ENCODE measurements at regions not wholly inside any gene's neighbourhood (a gene's known extent, or its start where the extent isn't known, plus 50 kb on each side); places are given as distances from the start of the nearest gene placed in this dataset.

DNA sequence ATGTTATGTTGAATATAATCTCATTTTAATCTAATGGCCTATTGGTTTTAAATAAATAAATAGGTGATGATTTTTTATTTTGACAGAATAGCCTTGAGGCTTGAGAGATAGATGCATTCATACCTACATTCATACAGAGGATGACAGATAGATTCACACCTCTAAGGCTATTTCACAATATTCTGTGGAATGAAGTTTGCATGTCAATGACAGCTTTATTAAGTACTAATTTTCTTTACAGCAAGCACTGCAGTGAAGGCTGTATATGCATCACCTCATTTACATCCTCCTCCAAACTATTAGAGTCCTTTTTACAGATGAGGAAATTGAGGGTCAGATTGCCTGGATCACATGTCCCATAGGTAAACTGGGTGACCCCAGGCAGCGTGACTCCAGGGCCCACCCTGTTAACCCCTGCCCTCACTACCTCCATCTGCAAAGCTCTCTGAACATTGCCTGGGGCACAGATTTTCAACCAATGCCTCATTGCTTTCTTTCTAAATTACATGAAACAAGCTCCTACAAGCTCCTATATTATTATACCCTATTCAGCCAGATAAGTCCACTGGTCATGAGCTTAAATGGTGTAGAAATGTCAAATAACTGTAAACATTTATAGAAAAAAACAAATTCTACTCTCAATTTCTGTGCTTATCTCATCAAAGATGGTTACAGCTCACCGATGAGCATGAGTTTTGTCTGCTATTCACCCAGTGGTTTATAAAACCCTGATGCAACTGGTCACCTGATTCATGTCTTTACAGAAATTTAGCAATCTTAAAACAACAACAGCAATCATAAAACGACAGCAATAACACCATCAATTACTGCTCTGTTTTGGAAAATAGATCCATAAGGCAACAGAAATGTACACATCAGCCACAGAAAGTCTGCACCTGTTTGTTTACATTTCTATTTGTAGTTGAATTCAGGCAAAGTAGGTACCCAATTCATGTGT is 338.0 kb downstream of the NSG2 start:
- TF ChIP-seq, protein P1, sequence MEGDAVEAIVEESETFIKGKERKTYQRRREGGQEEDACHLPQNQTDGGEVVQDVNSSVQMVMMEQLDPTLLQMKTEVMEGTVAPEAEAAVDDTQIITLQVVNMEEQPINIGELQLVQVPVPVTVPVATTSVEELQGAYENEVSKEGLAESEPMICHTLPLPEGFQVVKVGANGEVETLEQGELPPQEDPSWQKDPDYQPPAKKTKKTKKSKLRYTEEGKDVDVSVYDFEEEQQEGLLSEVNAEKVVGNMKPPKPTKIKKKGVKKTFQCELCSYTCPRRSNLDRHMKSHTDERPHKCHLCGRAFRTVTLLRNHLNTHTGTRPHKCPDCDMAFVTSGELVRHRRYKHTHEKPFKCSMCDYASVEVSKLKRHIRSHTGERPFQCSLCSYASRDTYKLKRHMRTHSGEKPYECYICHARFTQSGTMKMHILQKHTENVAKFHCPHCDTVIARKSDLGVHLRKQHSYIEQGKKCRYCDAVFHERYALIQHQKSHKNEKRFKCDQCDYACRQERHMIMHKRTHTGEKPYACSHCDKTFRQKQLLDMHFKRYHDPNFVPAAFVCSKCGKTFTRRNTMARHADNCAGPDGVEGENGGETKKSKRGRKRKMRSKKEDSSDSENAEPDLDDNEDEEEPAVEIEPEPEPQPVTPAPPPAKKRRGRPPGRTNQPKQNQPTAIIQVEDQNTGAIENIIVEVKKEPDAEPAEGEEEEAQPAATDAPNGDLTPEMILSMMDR (IDR thresholded peaks at IDR 0.05), result no peak

DNA sequence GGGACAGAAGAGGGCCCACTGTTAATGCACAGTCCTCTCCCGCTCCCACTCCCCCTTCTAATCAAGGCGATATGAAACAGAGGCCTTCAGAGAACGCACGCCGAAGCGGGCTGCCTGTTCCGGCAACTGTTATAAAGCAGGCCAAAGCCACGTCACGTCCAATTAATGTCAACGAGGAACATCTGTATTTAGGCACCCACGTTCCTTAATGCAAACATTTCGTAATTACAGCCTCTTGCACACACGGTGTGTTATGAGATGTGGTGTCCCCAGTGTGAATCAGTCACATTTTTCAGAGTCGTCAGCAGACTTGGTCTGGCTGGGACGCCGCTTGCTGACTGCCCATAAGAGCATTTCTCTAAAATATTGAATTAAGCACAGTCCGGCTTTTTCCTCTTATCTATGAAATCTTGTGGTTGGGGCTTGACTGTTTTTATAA is 339.0 kb downstream of the NSG2 start:
- TF ChIP-seq, protein P1 (IDR thresholded peaks at IDR 0.05), result no peak

DNA sequence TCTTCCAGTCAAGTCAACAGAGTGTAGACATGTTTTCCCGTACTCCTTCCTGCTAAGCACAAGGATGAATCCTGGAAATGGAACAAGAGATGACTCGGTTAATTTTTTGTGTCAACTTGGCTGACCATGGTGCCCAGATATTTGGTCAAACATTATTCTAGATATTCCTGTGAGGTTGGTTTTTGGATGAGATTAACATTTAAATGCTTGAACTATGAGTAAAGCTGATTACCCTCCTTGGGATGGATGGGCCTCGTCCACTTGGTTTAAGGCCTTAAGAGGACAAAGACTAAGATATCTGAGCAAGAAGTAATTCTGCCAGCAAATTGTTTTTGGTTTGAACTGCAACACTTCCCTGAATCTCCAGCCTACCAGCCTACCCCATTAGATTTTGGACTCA is 338.1 kb upstream of the MSX2 start:
- TF ChIP-seq, protein P1 (IDR thresholded peaks at IDR 0.05), result no peak

DNA sequence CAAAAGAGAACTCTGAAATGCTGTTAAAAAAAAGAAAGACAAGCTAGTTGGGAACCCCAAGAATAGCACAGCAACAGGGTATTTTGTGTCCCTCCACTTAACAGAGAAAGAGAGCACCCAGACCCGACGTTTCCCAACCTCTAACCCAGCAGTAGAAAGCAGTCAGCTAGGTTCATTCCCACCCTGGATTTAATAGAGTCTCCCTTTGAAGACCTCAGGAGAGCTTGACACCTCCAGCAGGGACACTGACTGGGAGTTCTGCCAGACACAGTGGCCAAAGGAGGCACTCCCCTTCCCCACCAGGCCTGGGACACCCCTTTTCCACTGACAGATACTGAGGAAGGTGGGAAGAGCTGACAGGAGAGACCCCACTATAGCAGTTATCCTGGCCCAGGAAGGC is 337.5 kb upstream of the MSX2 start:
- TF ChIP-seq, protein P1 (IDR thresholded peaks at IDR 0.05), result no peak

DNA sequence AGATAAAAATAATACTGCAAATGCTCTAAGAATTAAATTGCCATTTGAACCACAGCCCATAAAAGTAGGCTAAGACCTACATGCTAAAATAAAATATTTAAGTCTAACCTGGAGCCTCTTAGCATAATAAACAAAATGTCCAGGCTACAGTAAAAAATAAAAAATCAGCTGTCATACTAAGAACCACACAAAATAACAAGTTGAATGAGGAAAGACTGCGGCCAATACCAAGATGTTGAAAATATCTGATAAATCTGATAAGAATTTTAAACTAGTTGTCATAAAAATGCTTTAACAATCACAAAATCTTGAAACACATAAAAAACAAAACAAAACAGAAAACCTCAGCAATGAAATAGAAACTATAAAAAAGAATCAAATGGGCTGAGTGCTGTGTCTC is 336.9 kb upstream of the MSX2 start:
- TF ChIP-seq, protein P1 (IDR thresholded peaks at IDR 0.05), result no peak

DNA sequence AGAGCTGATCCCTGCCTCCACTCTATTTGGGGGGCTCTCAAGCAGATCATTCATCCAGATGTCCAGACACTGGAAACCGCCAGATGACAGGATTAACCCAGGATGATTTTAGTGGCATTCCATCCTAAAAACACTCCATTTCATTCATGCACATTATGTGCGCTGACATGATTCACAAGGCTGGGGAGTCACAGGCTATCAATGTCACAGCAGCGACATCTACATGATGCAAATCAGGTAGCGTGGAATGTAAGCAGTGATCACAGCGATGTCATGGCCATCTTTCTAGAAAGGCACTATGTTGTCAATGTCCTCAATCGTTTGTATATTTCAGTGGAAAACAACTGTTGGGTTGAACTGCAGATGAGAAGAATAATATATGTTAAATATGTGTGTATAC is 331.5 kb upstream of the MSX2 start:
- TF ChIP-seq, protein P1 (IDR thresholded peaks at IDR 0.05), result no peak

DNA sequence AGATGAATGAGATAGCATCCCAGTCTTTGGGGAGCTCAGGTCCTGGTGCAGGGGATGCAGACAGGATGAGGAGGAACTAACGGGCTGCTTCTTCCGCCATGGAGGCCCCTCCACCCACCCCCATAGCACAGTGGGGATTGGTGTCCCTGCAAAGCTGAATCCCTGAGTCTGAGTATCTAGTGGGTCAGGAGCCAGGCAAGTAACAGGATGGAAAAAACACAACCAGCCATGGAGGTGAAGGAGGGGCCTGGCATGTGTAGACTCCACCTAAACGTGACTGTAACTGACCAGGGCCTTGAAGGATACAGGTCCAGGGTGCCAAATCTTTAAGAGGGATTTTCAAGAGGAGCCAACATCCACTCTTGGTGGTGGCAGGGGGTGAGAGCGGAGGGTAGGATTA is 327.8 kb upstream of the MSX2 start:
- TF ChIP-seq, protein P1 (IDR thresholded peaks at IDR 0.05), result no peak

Data from LNCAP (cell line).